H1 (cell line): ENCODE measurements at regions not wholly inside any gene's neighbourhood (a gene's known extent, or its start where the extent isn't known, plus 50 kb on each side); places are given as distances from the start of the nearest gene placed in this dataset.

Experiments used
- EP300 ChIP-seq, 2 experiments: IDR thresholded peaks; 1 replicate in 1 of 2; 2 replicates in 1 of 2; pipeline ENCODE4 v1.6.1; 2011 to 2012; ENCODE audit warnings: low read depth in 2 of 2, low read length in 2 of 2, mild to moderate bottlenecking in 2 of 2, borderline replicate concordance in 1 of 2, inconsistent platforms in 1 of 2, moderate library complexity in 1 of 2
- SRF ChIP-seq: IDR thresholded peaks from 2 replicates; pipeline ENCODE4 v1.6.1; 2011; ENCODE audit warnings: mild to moderate bottlenecking, low read depth, low read length, moderate library complexity
- TF ChIP-seq, protein P1 (sequence below): IDR thresholded peaks from 2 replicates; pipeline ENCODE4 v1.6.1; 2011; ENCODE audit warnings: low read length, improper control_type of control experiment

DNA sequence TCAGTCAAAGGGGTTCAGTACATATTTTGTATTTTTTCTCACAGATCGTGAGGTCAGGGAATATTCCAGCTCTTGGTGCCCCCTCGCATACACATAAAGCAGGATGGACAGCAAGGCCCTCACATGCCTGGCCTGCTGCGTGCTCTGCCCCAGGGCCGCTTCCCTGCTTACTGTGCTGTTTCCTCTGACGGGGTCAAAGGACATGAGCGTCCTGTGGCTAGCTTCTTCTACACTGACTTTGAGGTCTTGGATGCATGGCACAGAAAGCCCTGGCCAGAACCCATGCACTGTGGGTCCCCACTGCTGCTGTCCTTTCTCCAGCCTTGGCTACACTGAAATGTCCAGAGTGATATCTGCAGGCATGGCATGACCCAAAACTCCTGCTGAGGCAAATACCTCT, 92.5 kb upstream of the GGTLC1 start (continued):
- TF ChIP-seq SRF (no peak), EP300 (IDR thresholded peaks at IDR 0.05; ENCODE audit: borderline replicate concordance in 1 of 2, low read depth in 2 of 2, low read length in 2 of 2) (no peak)
- TF ChIP-seq, protein P1, sequence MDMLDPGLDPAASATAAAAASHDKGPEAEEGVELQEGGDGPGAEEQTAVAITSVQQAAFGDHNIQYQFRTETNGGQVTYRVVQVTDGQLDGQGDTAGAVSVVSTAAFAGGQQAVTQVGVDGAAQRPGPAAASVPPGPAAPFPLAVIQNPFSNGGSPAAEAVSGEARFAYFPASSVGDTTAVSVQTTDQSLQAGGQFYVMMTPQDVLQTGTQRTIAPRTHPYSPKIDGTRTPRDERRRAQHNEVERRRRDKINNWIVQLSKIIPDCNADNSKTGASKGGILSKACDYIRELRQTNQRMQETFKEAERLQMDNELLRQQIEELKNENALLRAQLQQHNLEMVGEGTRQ, result no peak
